ENCODE measurements at regions not wholly inside any gene's neighbourhood (a gene's known extent, or its start where the extent isn't known, plus 50 kb on each side); places are given as distances from the start of the nearest gene placed in this dataset.
A peak's percentile ranks its signal among the peaks of the same experiment; 100 is the strongest.

DNA sequence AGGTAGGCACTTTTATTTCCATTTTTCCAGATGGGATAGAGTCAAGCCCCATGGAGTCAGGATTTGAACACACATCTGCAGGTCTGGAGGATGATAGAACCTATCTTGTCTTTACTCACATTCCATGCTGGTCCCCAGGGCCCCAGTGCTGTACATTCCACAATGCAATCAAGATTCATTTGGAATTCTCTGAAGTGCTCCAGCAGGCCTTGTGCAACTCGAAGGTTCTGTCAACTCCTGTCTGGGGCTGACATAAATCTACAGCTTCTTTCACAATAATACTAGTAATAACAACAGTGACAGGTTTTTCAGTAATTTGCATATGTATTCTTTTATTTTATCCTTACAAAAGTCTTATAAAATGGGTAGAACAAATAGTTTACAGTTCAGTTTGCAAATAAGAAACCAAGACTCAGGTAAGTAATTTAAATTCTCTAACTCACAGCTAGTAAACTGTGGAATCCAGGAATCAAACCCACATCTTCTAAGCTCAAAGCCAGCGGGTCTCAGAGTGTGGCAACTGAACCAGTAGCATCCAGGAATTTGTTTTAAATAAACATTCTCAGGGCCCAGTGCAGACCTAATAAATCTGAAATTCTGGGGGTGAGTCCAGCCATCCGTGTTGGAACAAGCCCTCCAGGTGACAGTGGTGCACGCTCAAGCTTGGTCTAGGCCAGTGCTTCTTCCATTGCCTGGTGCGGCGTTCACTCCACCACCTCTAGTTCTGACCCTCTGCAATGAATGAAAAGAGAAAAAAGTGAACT is 137.0 kb upstream of the TNFAIP3 start:
- DNase-seq (ENCODE audit: low read depth in 4 of 4, low spot score in 3 of 4) = no peak

DNA sequence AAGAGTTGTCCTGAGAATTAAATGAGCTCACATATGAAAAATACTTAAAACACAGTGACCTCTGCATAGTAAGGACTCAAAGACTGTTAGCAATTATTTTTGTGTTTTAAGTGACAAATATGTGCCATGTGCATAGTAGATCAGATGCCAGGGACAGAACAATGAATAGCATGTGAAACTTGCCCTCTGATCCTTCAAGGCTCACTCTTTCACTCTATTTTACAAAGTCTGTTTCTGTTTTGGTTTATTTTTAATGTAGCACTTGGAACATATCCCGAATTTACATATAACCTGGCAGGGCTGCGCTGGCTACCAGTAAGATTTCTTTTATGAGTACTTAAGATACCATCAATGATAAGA is 135.5 kb upstream of the TNFAIP3 start:
- DNase-seq (ENCODE audit: low read depth in 4 of 4, low spot score in 3 of 4) = no peak

DNA sequence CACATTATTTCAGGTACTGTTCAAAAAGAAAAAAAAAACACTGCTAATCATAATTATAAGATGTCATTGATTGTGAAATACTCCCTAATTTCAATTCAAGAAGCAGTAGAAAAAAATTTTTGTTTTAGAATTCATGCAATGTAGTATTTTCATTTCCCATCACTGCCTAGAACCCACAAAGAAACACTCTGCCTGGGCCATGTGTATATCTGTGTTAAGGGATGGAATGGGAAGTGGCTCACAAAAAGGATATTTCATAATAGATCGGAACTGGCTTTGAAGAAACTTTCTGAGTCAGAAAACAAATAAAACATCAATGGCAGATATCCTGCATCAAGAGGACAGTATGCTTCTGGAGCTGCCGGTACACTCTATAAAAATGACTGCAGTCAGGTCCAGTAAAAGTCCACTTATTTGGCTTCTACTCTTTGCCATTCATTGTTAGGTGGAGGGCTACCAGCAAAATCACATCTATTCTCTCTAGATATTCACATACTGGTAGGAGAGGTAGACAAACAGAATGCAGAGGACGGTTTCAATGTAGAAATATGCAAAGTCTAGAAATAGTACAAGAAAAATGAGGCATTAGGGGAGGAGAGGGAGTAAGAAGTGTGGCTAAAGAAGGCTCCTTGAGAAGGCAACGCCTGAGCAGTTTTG is 135.0 kb upstream of the TNFAIP3 start:
- no peak for DNase-seq (ENCODE audit: low read depth in 4 of 4, low spot score in 3 of 4)

DNA sequence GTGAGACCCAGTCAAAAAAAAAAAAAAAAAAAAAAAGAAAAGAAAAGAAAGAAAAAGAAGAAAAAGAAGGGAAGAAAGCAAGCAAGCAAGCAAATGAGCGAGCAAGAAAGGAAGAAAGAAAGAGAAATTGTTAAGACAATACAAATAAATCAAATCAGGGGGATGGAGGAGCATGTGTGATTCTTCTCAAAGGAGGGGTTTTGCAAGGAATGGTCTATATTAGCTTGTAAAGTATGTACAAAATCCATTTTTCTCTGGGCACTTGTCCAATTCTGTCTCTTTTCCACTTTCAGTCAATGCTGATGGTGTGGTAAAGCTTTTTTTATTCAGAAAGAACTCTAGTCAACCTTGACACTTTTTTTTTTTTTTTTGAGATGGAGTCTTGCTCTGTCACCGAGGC is 133.7 kb upstream of the TNFAIP3 start:
- no peak for DNase-seq (ENCODE audit: low read depth in 4 of 4, low spot score in 3 of 4)

DNA sequence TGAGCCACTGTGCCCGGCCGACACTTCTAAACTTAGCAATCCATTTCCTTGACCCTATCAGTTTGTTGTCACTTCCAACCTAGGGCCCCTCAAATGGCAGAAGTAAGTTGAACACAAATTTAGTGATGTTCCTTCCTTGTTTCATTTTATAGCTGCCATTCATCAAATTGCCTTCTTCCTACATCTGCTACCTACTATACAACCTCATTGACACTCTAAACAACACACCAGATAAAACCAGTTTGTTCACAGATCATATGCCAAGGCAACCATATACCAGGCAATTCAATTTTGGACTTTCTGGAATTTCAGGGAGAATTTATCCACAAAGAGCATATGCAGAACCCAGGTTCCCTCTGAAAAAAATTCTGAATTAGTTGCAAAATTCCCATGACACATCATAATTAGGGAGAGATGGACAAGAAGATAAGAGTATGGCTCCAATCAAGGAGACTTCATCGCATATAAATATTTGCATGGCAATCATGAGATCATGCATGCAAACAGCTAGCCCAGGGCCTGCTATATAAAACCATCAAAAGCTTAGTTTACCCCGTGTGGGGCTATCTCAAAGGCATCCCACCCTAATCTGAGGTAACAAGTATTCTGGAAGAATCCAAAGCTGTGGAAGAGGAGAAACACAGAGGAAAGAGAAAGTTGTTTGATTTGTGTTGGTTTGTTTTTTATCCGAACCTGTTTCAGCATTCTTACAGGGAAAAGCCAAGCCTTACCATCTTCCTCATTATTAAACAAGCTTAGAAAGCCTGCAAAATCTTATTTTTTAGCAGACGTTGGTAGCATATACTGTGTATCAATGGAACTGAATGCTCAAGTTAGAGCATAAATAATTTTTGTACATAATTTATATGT is 132.8 kb upstream of the TNFAIP3 start:
- no peak for DNase-seq (ENCODE audit: low read depth in 4 of 4, low spot score in 3 of 4)

DNA sequence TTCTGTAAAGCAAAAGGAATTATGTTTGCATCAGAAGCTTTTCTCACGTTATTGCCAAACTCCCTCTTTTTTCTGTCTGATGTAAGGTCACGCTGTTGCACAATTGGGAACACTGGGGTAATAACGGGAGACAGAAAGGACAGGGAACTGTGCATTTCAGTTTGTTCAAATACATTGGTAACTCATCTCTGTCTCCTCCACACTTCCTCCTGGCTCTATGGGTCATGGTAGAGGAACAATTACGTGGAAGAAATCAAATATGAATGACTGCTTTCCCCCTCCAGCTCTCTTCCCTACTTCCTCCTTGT is 132.2 kb upstream of the TNFAIP3 start:
- no peak for DNase-seq (ENCODE audit: low read depth in 4 of 4, low spot score in 3 of 4)

DNA sequence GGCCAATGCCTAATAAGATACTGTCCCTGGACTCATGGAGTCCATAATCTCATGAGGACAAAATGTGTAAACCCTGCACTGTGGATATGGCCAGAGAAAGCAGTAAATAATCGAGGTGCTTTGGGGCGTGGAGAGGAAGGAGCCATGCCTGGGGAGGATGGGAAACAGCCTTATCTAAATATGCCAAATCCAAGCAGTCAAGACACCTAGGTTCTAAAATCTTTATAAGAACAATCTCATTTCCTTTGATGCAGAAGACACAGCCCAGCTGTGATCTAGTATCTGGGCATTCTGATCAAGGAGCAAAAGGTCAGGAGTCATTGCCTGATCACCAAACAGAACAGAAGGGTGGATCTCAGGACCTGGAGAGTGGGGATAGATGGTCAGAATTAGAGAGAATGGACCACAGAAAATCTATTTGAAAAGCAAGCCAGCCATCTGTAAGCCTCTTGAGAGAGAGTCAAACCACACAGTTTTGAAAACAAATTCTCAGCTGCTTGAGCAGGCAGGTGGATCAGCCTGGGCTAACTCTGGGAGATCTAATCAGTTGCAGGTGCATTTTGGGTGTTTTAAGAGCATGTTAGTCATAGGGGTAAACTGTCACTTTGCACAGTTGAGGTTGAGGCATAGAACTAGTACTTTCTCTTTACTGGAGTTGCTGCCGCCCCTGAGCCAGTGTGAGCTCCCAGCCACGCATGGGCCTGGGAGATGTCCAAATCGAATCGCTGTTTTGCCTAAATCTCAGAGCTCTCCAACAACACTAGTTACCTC is 130.8 kb upstream of the TNFAIP3 start:
- no peak for DNase-seq (ENCODE audit: low read depth in 4 of 4, low spot score in 3 of 4)

DNA sequence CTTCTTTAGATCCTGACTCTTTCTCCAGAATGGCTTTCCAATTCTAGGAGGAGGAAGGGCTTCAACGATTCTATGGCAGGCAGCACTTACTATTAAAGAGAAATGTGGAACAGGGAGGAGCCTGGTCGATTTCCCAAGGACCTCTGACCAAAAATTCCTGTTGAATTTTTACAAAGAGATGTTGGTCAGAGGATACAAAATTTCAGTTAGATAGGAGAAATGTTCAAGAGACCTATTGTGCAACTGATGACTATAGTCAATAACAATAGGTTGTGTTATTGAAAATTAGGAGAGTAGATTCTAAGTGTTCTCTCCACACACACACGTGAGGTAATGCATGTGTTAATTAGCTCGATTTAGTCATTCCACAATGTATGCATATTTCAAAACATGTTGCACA is 130.1 kb upstream of the TNFAIP3 start:
- DNase-seq (ENCODE audit: low read depth in 4 of 4, low spot score in 3 of 4) = no peak

DNA sequence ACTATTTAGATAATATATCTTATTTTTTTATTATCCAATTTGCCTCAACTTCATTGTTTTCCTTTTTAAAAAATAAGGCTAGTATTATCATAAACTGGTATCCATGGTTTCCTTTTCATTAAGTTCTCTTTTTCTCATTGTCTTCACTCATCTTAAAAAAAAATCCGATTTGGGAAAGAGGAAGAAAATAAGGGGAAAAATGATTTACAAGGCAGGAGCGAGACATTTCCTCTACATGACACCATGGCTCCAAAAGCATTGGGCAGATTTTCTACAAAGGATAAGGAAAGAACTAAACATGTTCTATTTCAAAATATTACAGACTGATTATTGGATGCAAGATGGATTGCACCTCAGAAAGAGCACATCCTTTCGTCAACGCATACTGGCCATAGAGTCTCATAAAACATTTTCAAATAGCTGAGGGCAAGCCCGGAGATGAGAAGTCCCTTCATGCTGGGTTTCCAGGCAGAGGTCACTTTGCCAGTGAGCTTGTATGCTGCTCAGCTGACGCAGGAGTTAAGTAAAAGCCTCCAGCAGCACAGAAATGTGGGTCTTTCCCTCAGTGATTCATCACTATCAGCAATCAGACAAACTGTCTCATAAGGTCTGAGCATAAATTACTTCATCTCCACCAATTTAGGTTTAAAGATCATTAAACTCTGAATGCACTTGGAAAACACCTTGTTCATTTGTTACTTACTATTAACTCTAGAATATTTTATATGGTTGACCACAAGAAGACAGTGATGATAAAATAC is 129.0 kb upstream of the TNFAIP3 start:
- DNase-seq (ENCODE audit: low read depth in 4 of 4, low spot score in 3 of 4) = no peak

DNA sequence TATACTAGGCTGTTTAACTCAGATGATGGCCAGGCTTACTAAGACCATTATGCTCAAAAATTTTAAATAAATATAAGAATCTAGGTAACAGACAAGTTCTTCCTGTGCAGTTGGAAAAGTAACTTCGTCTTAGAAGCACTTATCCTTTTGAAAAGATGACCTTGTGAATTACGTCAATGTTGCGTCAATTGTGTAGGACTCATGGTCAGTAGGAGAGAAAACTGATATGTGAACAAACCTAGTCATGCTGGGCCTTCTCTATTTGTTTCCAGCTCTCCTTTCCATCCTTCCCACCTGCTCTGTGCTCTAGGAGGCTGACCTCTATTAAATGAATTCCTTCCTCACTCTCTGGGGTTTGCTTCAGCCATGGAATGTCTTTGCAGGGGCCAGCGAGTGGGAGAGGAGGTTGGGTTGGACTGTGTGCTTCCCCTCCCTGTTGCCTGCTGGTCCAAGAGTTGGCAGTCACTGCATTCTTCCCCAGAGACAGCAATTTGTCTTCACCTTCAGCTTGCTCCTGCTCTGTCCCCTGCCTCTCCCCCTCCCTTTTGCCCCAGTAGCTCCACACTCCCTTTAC is 128.0 kb upstream of the TNFAIP3 start:
- DNase-seq (ENCODE audit: low read depth in 4 of 4, low spot score in 3 of 4) = no peak

DNA sequence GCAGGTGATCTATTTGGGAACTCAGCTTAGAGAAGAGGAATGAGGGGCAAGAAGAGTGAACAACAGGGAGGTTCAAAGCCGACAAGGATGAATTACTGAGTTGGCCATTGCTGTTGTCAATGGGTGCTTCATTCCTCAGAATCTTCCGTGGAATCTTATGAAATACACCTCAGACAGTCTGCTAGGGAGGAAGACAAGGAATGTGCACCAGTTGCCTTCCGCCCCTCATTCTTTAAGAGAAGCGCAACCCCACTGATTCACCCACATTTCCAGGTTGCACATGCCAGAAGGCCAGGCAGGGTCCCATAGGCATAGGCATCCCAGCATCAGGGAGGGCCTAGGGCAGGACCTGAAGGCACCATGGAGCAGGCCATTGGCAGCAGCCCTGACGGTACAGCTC is 127.5 kb upstream of the TNFAIP3 start:
- DNase-seq (ENCODE audit: low read depth in 4 of 4, low spot score in 3 of 4) = no peak

DNA sequence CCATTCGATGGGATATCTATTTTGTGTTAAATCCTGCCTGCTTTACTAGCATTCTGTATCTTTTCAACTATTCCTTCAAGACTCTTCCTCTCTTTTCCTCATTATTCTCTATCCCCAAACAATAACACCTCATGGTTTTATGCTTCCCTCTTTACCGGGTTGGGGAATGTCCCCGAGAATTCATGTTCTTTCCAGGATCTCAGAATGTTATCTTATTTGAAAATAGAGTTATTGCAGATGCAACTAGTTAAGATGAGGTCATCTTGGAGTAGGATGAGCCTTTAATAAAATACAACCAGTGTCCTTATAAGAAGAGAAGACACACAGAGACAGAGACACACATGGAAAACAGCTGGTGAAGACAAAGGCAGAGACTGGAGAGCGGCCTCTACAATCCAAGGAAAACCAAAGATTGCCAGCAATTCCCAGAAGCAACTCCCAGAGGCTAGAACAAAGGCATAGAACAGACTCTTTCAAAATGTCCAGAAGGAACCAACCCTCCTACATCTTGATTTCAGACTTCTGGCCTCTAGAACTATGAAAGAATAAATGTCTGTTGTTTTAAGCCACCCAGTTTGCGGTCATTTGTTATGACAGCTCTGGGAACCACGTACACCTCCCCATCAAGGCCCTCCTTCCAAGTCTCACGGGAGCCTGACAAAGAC is 126.8 kb upstream of the TNFAIP3 start:
- no peak for DNase-seq (ENCODE audit: low read depth in 4 of 4, low spot score in 3 of 4)

DNA sequence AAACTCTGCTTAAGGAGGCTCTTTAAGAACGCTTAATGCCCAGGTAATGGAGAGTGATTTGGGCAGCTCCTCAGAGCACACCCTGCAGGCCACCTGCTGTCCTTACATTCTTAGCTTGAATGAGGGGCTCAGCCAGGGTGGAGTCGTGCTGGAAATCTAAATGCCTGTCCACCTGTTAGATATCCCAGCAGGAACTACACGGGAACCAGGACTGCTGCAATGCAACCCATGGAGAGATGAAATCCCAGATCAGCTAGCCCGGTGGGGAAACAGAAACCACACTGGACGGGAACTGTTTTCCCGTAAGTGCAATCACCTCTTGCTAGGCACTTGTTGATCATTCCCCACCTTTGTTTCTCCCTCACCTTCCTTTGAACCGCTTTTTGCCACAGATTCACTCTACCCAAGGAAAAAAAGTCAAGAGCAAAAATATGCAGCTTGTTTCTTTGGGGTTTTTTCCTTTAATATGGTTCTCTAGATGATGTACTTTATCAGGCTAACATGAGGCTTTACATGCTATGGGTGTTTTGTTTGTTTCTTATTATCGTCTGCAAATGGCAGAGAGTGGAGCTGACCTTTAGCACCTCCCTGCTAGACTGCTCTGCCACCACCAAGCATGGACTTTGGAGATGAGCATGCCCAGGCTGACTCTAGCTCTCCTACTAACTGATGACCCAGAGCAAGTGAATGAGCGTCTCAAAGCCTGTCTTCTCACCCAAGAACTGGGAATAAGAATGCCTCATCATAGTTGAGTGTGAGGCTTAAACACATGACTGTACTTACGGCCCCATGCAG is 125.9 kb upstream of the TNFAIP3 start:
- no peak for DNase-seq (ENCODE audit: low read depth in 4 of 4, low spot score in 3 of 4)

DNA sequence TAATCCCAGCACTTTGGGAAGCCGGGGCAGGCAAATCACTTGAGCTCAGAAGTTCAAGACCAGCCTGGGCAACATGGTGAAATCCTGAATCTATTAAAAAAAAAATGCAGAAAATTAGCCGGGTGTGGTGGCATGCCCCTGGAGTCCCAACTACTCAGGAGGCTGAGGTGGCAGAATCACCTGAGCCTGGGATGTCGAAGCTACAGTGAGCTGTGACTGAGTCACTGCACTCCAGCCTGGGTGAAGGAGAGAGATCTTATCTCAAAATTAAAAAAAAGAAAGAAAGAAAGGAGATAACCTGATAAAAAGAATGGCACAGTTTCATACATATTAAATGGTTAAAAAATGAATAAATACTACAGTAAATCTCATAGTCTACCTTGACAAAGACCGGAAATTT is 123.6 kb upstream of the TNFAIP3 start:
- no peak for DNase-seq (ENCODE audit: low read depth in 4 of 4, low spot score in 3 of 4)

DNA sequence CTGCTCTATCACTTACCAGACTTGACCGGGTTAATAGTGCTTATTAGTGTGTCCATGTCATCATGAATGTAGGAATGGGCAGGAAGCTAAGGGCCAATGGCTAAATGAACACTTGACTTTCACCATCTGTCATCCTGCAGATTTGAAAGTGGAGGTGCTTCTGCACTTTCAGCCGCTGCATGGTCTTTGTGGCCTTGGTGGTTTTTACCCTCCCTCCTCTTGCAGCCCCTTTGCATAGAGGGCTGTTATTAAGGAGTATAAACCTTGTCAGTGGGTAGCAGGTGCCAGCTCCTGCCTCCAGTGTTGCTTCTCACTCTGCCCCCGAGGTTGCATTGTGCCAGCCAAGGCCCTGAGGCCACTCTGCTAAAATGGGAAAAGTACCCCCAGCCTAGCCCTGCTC is 122.2 kb upstream of the TNFAIP3 start:
- DNase-seq (ENCODE audit: low read depth in 4 of 4, low spot score in 3 of 4) = no peak

DNA sequence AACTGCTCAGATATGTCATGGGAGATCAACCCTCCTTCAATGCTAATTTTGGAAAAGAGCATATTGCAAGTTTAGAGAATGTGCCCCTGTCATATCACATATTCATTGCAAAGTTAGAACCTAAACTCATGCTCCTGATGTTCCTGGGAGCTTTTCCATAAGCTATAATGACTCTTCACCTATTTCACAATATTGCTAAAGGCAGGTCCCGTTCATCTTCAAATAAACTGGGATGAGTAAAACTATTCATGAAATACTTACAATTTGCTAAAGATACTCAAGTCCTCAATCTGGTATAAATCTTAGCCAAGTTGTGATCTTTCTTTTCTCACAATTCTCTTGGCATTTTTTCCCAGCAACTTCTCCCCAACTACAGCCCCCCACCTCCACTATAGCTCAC is 121.7 kb upstream of the TNFAIP3 start:
- DNase-seq (ENCODE audit: low read depth in 4 of 4, low spot score in 3 of 4) = no peak

DNA sequence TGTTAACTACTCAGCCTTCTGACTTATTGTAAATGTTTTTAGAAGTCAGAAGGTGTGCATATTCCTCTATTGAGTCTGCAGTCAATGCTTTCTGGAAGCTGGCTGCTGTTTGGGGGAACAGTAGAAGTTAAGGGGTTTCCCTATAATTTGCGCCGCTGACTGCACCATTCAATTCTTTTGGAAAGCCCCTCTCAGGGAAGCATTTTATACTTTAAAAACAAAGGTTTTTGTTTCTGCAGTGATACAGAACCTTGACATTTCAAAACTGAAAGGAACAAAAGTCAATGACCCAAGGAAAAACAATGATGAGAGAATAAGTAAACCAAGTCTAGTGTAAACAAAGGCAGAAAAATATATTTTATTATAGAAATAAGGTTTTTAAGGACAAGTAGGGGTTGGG is 120.8 kb upstream of the TNFAIP3 start:
- no peak for DNase-seq (ENCODE audit: low read depth in 4 of 4, low spot score in 3 of 4)

DNA sequence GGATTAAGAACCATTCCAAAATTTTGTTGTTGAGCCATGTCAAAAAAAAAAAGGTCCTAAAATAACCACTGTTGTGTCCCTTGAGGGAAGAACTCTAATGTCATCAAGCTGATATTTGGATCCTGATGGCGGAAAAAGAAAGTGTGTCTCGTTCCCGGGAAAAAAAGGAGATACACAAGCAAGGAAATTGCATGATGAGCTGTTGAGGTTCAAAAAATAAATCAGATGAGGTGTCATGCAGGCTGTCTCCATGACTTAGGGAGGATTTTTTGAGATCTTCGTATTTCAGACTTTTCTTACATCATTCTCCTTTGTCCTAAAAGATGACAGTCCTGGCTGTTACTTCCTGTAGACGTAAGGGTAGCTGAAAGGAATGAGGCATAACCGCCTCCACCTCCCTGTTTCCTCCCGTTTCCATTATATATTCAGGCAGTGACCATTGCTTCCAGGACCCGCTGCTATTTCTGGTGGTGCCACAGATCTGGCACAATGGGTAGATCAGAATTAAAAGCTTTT is 117.3 kb upstream of the TNFAIP3 start:
- peak in 2 of 4 donors; percentile 18 to 19 for DNase-seq (ENCODE audit: low read depth in 4 of 4, low spot score in 3 of 4)

Data from left renal pelvis (tissue), 4 donors.